ENCODE measurements at regions not wholly inside any gene's neighbourhood (a gene's known extent, or its start where the extent isn't known, plus 50 kb on each side); places are given as distances from the start of the nearest gene placed in this dataset.
A peak's percentile ranks its signal among the peaks of the same experiment; 100 is the strongest.

- DNase-seq (ENCODE audit: low read depth in 2 of 2): no peak
Observed at GRCh38 chr19:30667227-30667626, 295.0 kb downstream of the ZNF536 start.

- DNase-seq (ENCODE audit: low read depth in 2 of 2): peak in 1 of 2 donors; percentile 38
Observed at GRCh38 chr19:30666301-30666803, 294.2 kb downstream of the ZNF536 start.

GRCh38 chr19:30665449-30665848, 293.3 kb downstream of the ZNF536 start:
- no peak for DNase-seq (ENCODE audit: low read depth in 2 of 2)

GRCh38 chr19:30663611-30664174, 291.5 kb downstream of the ZNF536 start:
- DNase-seq (ENCODE audit: low read depth in 2 of 2): no peak

DNA sequence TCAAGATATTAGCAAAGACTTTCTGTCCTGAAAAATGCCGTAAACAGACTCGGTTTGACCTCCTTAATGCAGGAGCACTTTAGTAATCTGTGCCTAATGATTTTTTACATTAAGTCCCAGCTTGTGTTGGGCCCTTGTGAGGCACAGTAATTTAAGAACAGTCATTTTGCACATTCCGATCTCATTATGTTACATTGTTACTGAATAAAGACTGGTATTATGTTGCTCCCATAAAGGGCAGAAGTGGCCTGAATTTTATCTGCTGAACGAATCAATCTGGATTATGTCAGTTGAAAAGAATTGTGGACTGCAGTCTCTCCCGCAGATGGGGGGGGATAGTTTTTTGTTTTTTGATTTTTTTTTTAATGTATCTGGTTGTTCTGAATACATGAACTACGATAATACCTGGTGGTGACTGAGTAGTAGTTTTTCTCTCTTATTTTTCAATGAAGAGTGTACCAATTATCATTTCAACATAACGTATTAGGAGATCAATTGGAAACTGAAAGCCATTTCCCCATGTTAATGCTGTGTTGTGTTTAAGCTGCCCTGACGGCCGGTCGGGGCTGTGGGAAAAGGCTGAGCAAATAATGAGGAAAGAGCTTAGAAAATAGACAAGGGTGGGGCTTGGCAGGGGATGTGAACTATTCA, 290.2 kb downstream of the ZNF536 start:
- no peak for DNase-seq (ENCODE audit: low read depth in 2 of 2)

DNA sequence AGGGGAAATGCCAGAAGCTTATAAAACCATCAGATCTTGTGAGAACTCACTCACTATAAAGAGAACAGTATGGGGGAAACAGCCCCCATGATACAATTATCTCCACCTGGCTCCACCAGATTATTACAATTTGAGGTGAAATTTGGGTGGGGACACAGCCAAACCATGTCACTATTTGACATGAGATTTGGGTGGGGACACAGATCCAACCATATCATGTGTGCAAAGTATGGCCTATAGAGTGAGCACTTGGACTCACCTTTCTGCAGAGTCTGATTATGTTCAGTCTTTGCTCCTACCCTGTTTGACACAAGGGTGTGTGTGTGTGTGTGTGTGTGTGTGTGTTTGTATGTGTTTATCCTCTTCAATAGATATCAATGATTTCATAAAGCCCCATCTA, 287.5 kb downstream of the ZNF536 start:
- no peak for DNase-seq (ENCODE audit: low read depth in 2 of 2)

DNA sequence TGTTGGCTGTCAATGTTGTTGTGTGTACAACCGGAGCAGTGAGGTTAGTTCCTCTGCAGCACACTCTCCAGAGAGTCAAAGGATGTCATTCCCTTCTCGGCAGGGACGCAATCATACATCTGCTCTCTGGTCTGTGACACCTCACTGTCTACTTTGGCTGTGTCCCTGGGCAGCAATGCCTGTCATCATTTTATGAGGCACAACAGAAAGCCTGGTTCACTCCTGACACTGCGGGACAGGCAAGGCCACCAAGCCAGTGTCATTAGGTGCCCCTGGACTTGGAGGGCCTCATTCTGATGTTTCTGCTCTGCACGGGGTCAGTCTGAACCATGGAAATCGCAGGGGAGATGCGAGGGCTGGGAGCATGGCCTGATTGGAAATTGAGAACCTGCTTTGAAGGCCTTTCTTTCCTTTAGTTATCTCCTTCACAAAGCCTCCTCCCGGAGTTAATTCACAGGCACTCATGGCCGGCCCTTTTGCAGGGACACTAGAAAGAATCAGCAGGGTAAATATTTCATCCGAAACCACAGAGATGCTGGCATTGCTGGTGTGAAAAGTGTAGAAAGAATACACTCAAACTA, 284.4 kb downstream of the ZNF536 start:
- no peak for DNase-seq (ENCODE audit: low read depth in 2 of 2)

GRCh38 chr19:30653646-30654386, 281.6 kb downstream of the ZNF536 start:
- no peak for DNase-seq (ENCODE audit: low read depth in 2 of 2)

GRCh38 chr19:30652751-30653150, 280.6 kb downstream of the ZNF536 start:
- no peak for DNase-seq (ENCODE audit: low read depth in 2 of 2)

DNA sequence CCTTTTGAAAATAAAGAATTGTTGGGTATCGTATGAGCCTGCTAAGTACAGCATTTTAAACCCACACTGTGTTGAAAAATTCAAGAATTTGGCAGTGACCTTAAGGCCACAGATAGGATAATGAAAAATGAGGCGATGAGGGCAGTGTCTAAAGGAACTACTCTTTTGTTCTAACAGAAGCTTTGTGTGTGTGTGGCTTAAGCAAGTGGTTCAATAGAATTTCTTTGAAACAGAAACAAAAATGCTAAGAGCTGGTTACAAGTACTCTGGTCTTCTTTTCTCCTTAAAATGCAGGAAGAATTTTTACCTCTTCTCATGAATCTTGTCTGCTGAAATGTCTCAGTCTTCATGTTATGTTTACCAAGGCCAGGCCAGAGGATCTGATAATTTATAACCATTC, 279.5 kb downstream of the ZNF536 start:
- DNase-seq (ENCODE audit: low read depth in 2 of 2): no peak

DNA sequence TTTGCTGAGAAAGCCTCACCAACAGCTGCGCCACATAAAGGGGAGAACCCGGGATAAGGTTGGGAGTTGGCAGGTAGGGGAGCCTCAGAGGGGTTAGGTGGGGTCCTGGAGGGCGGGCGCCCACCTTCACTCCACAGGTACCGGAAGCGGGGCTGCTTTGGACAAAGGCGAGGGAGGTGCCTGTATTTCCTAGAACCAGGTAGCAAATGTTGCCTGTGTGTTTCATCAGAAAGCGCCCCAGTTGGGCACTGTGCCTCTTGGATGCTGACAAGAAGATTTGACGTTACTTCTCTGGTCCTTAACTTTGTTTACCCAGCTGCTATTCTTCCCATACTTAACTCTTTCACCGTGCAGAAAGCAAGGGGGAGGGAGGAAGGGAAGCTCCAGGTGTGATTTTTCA, 278.9 kb downstream of the ZNF536 start:
- DNase-seq (ENCODE audit: low read depth in 2 of 2): no peak

DNA sequence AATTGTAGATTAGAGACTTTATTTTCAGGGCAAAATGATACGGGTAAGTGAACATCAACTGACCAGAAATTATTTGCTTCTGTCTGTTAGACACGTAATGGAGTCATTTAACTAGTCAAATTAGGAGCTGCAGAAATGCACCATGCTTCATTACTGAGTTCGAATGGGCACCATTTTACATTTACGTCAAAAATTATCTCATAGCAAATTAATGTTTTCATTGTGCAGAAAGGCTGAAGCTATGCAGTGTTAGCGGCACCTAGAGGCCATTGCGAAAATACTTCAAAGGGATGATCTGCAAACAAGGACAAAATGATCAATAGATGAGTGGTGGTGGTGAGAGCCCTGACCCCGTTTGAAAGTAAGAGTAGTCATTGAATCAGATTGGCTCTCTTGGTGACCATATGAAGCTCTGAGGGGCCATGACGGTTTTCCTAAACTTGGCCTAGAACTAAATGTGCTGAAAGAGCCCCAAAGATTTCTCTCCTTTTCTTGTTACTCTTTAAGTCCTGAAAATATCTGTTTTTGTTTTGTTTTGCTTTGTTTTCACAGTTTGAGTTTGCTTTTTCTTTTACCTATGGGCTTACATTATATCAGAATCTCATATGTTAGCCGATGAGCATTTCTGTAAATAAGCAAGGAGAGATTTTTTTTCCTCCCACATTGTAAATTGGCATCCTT, 277.9 kb downstream of the ZNF536 start:
- peak; percentile 30 to 54 for DNase-seq (ENCODE audit: low read depth in 2 of 2)

DNA sequence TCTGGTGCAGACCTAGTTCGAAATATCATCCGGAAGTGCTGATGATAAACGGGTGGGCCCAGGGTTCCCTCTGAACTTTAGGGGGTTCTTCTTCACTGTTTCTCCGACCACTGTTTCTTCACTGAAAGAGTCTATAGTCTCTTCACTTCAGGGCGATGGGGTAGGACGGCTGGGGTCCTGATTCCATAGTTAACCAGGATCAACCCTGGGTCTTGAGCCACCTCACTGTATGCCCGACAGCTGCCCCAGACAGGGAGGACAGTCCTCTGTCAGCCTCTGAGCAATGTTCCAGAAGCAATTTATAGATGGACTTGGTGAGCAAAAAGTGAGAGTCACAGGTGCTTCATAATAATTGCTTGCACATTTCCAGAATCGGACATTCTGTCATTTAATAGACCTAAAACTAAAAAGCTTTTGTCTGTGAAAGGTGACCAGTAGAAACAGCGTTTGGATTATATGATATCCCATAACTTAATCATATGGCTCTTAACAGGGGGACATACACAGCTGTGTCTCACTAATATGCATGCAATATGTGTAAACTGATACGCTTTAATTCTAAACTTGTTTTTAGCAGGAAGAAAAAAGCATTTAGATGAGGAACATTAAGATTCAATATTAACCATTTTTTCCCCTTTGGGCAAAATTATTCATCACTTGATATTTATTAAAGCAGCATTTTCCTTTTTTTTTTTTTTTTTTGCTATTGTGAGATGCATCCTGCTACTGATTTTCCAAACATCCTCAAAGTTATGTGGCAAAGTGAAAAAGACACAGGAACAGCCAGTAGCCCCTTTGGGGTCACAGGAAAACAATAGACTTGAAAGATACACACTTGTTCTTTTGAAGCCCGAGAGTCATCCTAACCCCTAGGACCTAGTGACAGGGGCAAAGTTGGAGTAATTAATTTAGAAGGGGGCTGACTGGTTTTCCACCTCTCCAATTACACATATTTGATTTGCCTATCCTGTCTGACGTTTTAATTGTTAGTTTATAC, 277.0 kb downstream of the ZNF536 start:
- no peak for DNase-seq (ENCODE audit: low read depth in 2 of 2)

DNA sequence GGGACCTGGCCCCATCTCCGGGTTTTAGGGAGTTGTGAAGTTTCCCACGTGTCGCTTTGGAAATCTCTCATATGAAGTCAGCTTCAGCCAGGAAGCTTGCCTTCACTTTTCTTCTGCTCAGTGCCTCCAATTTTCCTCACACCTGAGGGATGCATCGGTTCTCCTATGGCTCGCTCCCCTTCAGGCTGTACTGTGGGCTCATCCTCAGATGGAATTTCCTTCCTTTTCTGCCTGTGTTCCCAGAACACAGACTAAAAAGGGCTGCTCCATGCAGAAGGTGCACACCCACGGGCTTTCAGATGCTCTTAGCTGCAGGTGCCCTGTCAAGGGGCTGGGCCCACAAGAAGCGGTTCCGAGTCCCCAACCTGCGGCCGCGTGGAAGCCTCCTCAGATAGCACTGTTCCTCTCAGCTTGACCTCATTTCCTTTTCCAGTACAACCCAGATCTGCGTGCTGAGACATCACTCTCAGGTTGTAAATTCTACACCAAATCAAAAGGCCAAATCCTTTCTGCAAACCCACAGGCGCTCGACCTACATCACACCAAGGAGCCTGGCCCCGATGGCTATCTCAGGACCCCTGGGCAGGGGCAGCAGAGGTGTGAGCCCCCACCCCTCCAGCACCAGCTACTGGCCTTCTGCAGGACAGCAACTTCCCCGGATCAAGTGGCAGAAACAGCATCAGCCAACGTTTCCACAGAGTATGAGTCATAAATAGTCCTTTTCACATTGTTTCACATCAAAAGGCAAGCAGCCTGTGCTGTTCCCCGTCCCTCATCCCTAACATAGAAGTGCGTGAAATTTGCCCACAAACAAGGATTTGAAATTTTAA, 275.9 kb downstream of the ZNF536 start:
- no peak for DNase-seq (ENCODE audit: low read depth in 2 of 2)

DNA sequence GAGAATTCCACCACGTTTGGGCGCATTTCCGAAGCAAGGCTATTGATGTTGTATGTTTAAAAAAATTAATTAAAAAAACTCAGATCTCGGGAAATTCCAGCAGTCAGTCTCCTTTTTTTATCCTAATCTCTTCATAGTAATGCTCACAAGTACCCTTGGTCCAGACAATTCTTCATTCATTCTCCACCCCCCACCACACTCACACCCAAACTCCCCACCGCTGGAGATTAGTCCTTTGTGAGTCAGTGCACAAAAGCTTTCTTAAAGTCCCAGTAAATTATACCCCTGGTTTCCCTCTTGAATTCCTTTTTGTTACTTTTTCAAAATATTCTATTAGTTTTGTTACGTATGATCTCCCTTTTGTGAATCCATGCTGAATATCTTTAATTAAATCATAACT, 274.6 kb downstream of the ZNF536 start:
- DNase-seq (ENCODE audit: low read depth in 2 of 2): no peak

GRCh38 chr19:30645946-30646577, 273.9 kb downstream of the ZNF536 start:
- no peak for DNase-seq (ENCODE audit: low read depth in 2 of 2)

GRCh38 chr19:30640252-30640965, 268.2 kb downstream of the ZNF536 start:
- no peak for DNase-seq (ENCODE audit: low read depth in 2 of 2)

DNA sequence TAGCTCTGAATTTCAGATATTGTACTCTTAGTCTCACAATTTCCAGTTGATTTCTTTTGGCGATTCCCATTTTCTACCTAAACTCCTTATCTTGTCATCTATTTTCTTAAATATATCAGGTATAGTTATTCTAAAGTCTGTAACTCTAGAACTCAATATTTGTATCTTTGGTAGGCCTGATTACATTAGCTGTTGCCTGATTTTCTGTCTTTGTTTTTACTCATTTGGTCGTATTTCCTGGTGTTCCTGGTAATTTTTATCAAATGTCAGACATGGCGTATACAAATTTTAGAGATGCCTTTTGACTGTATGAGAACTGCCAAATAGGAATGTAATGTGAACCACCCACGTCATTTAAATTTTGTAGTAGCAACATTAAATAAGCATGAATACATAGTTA, 266.7 kb downstream of the ZNF536 start:
- no peak for DNase-seq (ENCODE audit: low read depth in 2 of 2)

- DNase-seq (ENCODE audit: low read depth in 2 of 2): no peak
Observed at GRCh38 chr19:30637926-30638325, 265.7 kb downstream of the ZNF536 start.
